ENCODE measurements at regions not wholly inside any gene's neighbourhood (a gene's known extent, or its start where the extent isn't known, plus 50 kb on each side); places are given as distances from the start of the nearest gene placed in this dataset.
"Not testable (repeated sequence)": the region's sequence is repeated elsewhere in the genome, so short reads cannot be mapped to it uniquely, and the experiment has no call there.

DNA sequence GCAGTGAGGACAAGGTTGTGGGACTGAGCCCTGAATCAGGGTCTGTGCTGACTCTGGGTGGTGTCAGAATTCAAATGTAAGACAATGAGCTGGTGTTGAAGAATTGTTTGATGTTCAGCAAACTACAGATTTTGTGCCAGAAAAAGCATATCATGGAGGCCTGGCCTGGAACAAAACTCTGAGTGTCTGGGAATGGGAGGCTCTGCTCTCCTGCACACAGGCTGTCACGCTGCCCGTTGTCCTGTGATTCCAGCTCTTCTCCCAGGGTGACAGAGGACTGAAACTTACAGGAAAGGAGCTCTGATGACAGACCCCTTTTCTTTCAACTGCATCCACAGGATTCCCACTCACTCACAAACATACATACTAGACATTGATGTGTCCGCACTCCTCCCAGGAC, 120.1 kb downstream of the ZNF486 start:
- Histone ChIP-seq H3K4me1 (ENCODE audit: control insufficient read depth in 5 of 5, insufficient read depth in 5 of 5, low read length in 5 of 5) (no peaks in the 10 kb centered on the region), H3K9me3 (ENCODE audit: control insufficient read depth in 4 of 4, insufficient read depth in 3 of 4, low read length in 3 of 4) (peaks cover 0 to 2% (median 0%) of the 10 kb centered on the region in 4 donors), H3K9ac (ENCODE audit: insufficient read depth in 1 of 2, low read length in 2 of 2) (no peak overlapping the region), H3K36me3 (ENCODE audit: control insufficient read depth in 4 of 4, insufficient read depth in 4 of 4, low read length in 4 of 4) (no peaks in the 10 kb centered on the region), H3K4me3 (no peak overlapping the region), H3K27me3 (ENCODE audit: control insufficient read depth in 3 of 3, insufficient read depth in 3 of 3, low read length in 2 of 3) (no peaks in the 10 kb centered on the region), H3K27ac (ENCODE audit: low read depth in 1 of 2, low read length in 1 of 2) (no peak overlapping the region)
- DNase-seq (no peak), ATAC-seq (ENCODE audit: insufficient read depth, low FRiP score) (no peak)
- 89 to 98% methylated on average over 3 of the region's 3 CpGs for WGBS, 2 donors
- TF ChIP-seq CTCF (IDR thresholded peaks at IDR 0.05; ENCODE audit: control extremely low read depth, extremely low read depth): no peak

DNA sequence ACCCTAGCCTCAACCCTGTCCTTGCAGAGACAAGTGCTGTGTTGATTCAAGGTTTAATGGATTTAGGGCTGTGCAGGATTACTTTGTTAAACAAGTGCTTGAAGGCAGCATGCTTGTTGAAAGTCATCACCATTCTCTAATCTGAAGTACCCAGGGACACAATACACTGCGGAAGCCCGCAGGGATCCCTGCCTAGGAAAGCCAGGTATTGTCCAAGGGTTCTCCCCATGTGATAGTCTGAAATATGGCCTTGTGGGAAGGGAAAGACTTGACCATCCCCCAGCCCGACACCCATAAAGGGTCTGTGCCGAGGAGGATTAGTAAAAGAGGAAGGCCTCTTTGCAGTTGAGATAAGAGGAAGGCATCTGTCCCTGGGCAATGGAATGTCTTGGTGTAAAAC, 118.9 kb downstream of the ZNF486 start:
- ATAC-seq (ENCODE audit: insufficient read depth, low FRiP score); H3K27me3 ChIP-seq (ENCODE audit: control insufficient read depth in 3 of 3, insufficient read depth in 3 of 3, low read length in 2 of 3); H3K36me3 ChIP-seq (ENCODE audit: control insufficient read depth in 4 of 4, insufficient read depth in 4 of 4, low read length in 4 of 4); DNase-seq; H3K4me3 ChIP-seq; H3K27ac ChIP-seq (ENCODE audit: low read depth in 1 of 2, low read length in 1 of 2); H3K4me1 ChIP-seq (ENCODE audit: control insufficient read depth in 5 of 5, insufficient read depth in 5 of 5, low read length in 5 of 5); H3K9ac ChIP-seq (ENCODE audit: insufficient read depth in 1 of 2, low read length in 2 of 2); H3K9me3 ChIP-seq (ENCODE audit: control insufficient read depth in 4 of 4, insufficient read depth in 3 of 4, low read length in 3 of 4): not testable (repeated sequence)
- WGBS, 2 donors: 68 to 80% methylated on average over 4 of the region's 4 CpGs

DNA sequence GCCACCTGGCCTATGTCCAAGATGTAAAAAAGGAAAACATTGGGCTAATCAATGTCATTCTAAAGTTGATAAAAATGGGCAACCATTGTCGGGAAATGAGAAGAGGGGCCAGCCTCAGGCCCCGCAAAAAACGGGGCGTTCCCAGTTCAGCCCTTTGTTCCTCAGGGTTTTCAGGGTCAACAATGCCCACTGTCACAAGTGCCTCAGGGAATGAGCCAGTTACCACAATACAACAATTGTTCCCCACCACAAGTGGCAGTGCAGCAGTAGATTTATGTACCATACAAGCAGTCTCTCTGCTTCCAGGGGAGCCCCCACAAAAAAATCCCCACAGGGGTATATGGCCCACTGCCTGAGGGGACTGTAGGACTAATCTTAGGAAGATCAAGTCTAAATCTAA, 112.5 kb downstream of the ZNF486 start:
- H3K27ac ChIP-seq (ENCODE audit: low read depth in 1 of 2, low read length in 1 of 2): no peak overlapping the region
- ATAC-seq (ENCODE audit: insufficient read depth, low FRiP score) (no peak), DNase-seq (no peak)
- WGBS, 2 donors: 91 to 96% methylated on average over 4 of the region's 4 CpGs
- peaks cover 0 to 2% (median 0%) of the 10 kb centered on the region in 4 donors for H3K9me3 ChIP-seq (ENCODE audit: control insufficient read depth in 4 of 4, insufficient read depth in 3 of 4, low read length in 3 of 4)
- H3K4me1 ChIP-seq (ENCODE audit: control insufficient read depth in 5 of 5, insufficient read depth in 5 of 5, low read length in 5 of 5): peaks cover 0 to 5% (median 0%) of the 10 kb centered on the region in 5 donors
- H3K27me3 ChIP-seq (ENCODE audit: control insufficient read depth in 3 of 3, insufficient read depth in 3 of 3, low read length in 2 of 3): no peaks in the 10 kb centered on the region
- H3K9ac ChIP-seq (ENCODE audit: insufficient read depth in 1 of 2, low read length in 2 of 2): no peak overlapping the region
- no peaks in the 10 kb centered on the region for H3K36me3 ChIP-seq (ENCODE audit: control insufficient read depth in 4 of 4, insufficient read depth in 4 of 4, low read length in 4 of 4)
- no peak overlapping the region for H3K4me3 ChIP-seq
- TF ChIP-seq CTCF (IDR thresholded peaks at IDR 0.05; ENCODE audit: control extremely low read depth, extremely low read depth): no peak

GRCh38 chr19:20278342-20278741, 111.3 kb downstream of the ZNF486 start:
- DNase-seq (peak in 1 of 3 donors; percentile 70), ATAC-seq (ENCODE audit: insufficient read depth, low FRiP score) (no peak)
- H3K9me3 ChIP-seq (ENCODE audit: control insufficient read depth in 4 of 4, insufficient read depth in 3 of 4, low read length in 3 of 4): no peaks in the 10 kb centered on the region
- no peak overlapping the region for H3K4me3 ChIP-seq
- H3K9ac ChIP-seq (ENCODE audit: insufficient read depth in 1 of 2, low read length in 2 of 2): no peak overlapping the region
- H3K4me1 ChIP-seq (ENCODE audit: control insufficient read depth in 5 of 5, insufficient read depth in 5 of 5, low read length in 5 of 5): peaks cover 0 to 5% (median 1%) of the 10 kb centered on the region in 5 donors
- no peak overlapping the region for H3K27ac ChIP-seq (ENCODE audit: low read depth in 1 of 2, low read length in 1 of 2)
- no peaks in the 10 kb centered on the region for H3K36me3 ChIP-seq (ENCODE audit: control insufficient read depth in 4 of 4, insufficient read depth in 4 of 4, low read length in 4 of 4)
- no peaks in the 10 kb centered on the region for H3K27me3 ChIP-seq (ENCODE audit: control insufficient read depth in 3 of 3, insufficient read depth in 3 of 3, low read length in 2 of 3)
- 92 to 95% methylated on average over 7 of the region's 7 CpGs for WGBS, 2 donors
- TF ChIP-seq CTCF (IDR thresholded peaks at IDR 0.05; ENCODE audit: control extremely low read depth, extremely low read depth): no peak

DNA sequence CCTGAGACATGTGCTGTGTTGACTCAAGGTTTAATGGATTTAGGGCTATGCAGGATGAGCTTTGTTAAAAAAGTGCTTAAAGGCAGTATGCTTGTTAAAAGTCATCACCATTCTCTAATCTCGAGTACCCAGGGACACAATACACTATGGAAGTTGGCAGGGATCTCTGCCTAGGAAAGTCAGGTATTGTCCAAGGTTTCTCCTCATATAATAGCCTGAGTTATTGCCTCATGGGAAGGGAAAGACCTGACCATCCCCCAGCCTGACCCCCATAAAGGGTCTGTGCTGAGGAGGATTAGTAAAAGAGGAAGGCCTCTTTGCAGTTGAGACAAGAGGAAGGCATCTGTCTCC, 109.7 kb downstream of the ZNF486 start:
- not testable (repeated sequence) for H3K27ac ChIP-seq (ENCODE audit: low read depth in 1 of 2, low read length in 1 of 2); ATAC-seq (ENCODE audit: insufficient read depth, low FRiP score); H3K27me3 ChIP-seq (ENCODE audit: control insufficient read depth in 3 of 3, insufficient read depth in 3 of 3, low read length in 2 of 3); H3K9ac ChIP-seq (ENCODE audit: insufficient read depth in 1 of 2, low read length in 2 of 2); H3K4me1 ChIP-seq (ENCODE audit: control insufficient read depth in 5 of 5, insufficient read depth in 5 of 5, low read length in 5 of 5); H3K36me3 ChIP-seq (ENCODE audit: control insufficient read depth in 4 of 4, insufficient read depth in 4 of 4, low read length in 4 of 4); H3K9me3 ChIP-seq (ENCODE audit: control insufficient read depth in 4 of 4, insufficient read depth in 3 of 4, low read length in 3 of 4); H3K4me3 ChIP-seq
- peak in 1 of 3 donors; percentile 15 for DNase-seq
- WGBS, 2 donors: 38 to 76% methylated on average over 1 of the region's 1 CpG

Data from lung (tissue), 11 donors.